ENCODE measurements at regions not wholly inside any gene's neighbourhood (a gene's known extent, or its start where the extent isn't known, plus 50 kb on each side); places are given as distances from the start of the nearest gene placed in this dataset.

DNA sequence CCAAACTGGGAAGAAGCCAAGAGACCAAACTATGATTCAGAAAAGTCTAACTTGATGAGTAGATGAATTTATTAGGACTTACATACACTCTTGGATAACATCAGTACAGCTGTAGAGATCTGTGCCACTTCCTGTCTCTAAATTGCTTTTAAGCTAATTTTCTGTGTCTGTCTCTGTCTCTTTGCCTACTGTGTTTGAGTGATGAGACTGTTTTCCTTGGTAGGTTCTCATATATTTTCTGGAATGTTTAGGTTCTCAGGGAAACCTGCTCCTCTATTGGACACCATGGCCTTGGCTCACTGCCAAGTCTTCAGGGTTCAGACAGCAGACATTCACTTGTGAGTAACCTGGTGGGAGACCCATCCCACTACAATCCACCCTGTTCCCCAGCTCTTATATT lies 103.5 kb upstream of the KIF2B start:
- H3K27me3 Mint-ChIP-seq (ENCODE audit: unreplicated experiment): no peaks in the 10 kb centered on the region
- H3K4me1 Mint-ChIP-seq (ENCODE audit: unreplicated experiment): peaks cover 9% of the 10 kb centered on the region
- DNase-seq (ENCODE audit: extremely low spot score, unreplicated experiment): no peak
- no peak overlapping the region for H3K27ac Mint-ChIP-seq (ENCODE audit: unreplicated experiment)
- peaks cover 4% of the 10 kb centered on the region for H3K9me3 Mint-ChIP-seq (ENCODE audit: unreplicated experiment)
- no peaks in the 10 kb centered on the region for H3K36me3 Mint-ChIP-seq (ENCODE audit: unreplicated experiment)
- no peak overlapping the region for H3K4me3 Mint-ChIP-seq (ENCODE audit: unreplicated experiment)
- TF ChIP-seq, protein P1, sequence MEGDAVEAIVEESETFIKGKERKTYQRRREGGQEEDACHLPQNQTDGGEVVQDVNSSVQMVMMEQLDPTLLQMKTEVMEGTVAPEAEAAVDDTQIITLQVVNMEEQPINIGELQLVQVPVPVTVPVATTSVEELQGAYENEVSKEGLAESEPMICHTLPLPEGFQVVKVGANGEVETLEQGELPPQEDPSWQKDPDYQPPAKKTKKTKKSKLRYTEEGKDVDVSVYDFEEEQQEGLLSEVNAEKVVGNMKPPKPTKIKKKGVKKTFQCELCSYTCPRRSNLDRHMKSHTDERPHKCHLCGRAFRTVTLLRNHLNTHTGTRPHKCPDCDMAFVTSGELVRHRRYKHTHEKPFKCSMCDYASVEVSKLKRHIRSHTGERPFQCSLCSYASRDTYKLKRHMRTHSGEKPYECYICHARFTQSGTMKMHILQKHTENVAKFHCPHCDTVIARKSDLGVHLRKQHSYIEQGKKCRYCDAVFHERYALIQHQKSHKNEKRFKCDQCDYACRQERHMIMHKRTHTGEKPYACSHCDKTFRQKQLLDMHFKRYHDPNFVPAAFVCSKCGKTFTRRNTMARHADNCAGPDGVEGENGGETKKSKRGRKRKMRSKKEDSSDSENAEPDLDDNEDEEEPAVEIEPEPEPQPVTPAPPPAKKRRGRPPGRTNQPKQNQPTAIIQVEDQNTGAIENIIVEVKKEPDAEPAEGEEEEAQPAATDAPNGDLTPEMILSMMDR (IDR thresholded peaks at IDR 0.05): no peak

DNA sequence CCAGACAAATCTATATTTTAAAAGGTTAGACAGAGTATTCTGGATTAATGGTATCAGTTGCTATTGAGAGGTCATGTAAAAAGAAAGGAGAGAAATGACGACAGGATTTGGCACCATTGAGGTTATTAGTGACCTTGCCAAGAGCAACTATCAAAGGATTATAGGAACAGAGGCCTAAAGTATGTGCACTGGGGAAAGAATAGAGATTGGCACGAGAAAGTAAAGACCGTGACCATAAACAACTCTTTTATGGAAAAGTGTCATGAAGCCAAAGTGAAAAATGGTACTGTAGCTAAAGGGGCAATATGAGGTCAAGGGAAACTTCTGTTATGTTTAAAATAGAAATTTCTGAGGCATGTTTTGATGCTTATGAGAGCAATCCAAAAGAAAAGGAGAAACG lies 115.2 kb upstream of the KIF2B start:
- TF ChIP-seq, protein P1 (IDR thresholded peaks at IDR 0.05): no peak
- no peak overlapping the region for H3K27ac Mint-ChIP-seq (ENCODE audit: unreplicated experiment)
- DNase-seq (ENCODE audit: extremely low spot score, unreplicated experiment): no peak
- H3K36me3 Mint-ChIP-seq (ENCODE audit: unreplicated experiment): no peaks in the 10 kb centered on the region
- H3K27me3 Mint-ChIP-seq (ENCODE audit: unreplicated experiment): peaks cover 6% of the 10 kb centered on the region
- no peak overlapping the region for H3K4me3 Mint-ChIP-seq (ENCODE audit: unreplicated experiment)
- H3K9me3 Mint-ChIP-seq (ENCODE audit: unreplicated experiment): peaks cover 3% of the 10 kb centered on the region
- H3K4me1 Mint-ChIP-seq (ENCODE audit: unreplicated experiment): no peaks in the 10 kb centered on the region

DNA sequence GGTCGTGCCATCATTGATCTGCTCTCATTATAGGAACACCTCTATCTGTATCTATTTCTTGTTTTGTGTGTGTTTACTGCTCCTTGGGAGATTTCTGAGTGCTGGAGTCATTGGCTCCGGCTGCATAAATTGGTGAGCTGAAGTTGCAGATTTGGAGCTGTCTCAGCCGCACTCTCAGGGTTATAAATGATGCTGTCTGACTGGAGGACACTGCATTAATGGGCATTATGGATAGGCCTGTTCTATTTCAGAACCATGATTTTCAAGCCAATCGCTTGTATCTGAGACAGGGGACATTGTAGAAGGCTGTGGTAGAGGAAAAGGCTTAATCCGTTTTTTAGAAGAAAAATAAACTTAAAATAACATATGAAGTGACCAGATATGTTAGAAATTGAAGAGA lies 126.4 kb upstream of the KIF2B start:
- H3K27me3 Mint-ChIP-seq (ENCODE audit: unreplicated experiment): peaks cover 9% of the 10 kb centered on the region
- DNase-seq (ENCODE audit: extremely low spot score, unreplicated experiment): no peak
- no peak overlapping the region for H3K4me3 Mint-ChIP-seq (ENCODE audit: unreplicated experiment)
- no peaks in the 10 kb centered on the region for H3K9me3 Mint-ChIP-seq (ENCODE audit: unreplicated experiment)
- TF ChIP-seq, protein P1 (IDR thresholded peaks at IDR 0.05): no peak
- H3K27ac Mint-ChIP-seq (ENCODE audit: unreplicated experiment): no peak overlapping the region
- H3K4me1 Mint-ChIP-seq (ENCODE audit: unreplicated experiment): no peaks in the 10 kb centered on the region
- no peaks in the 10 kb centered on the region for H3K36me3 Mint-ChIP-seq (ENCODE audit: unreplicated experiment)

DNA sequence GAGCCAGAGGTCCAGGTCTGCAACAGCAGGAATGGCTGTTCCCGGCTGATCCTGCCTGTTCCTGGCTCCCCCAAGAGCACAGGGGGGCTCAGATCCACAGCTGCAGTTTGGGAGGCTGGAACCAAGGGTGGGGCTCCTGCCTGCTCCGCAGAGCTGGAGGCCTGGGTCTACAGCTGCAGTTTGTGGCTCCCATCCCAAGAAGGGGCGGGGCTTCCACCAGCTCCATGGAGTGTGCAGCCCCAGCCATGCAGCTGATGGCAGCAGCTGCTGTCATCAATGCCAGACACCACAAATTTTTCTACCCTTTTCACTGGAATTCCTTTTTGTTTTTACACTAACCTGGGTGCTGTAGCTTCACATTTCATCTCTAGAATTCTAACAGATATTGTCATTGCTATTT lies 135.4 kb upstream of the KIF2B start:
- no peaks in the 10 kb centered on the region for H3K4me1 Mint-ChIP-seq (ENCODE audit: unreplicated experiment)
- H3K4me3 Mint-ChIP-seq (ENCODE audit: unreplicated experiment): no peak overlapping the region
- H3K9me3 Mint-ChIP-seq (ENCODE audit: unreplicated experiment): peaks cover 6% of the 10 kb centered on the region
- H3K27me3 Mint-ChIP-seq (ENCODE audit: unreplicated experiment): peaks cover 9% of the 10 kb centered on the region
- TF ChIP-seq, protein P1 (IDR thresholded peaks at IDR 0.05): no peak
- no peak for DNase-seq (ENCODE audit: extremely low spot score, unreplicated experiment)
- no peak overlapping the region for H3K27ac Mint-ChIP-seq (ENCODE audit: unreplicated experiment)
- H3K36me3 Mint-ChIP-seq (ENCODE audit: unreplicated experiment): no peaks in the 10 kb centered on the region

DNA sequence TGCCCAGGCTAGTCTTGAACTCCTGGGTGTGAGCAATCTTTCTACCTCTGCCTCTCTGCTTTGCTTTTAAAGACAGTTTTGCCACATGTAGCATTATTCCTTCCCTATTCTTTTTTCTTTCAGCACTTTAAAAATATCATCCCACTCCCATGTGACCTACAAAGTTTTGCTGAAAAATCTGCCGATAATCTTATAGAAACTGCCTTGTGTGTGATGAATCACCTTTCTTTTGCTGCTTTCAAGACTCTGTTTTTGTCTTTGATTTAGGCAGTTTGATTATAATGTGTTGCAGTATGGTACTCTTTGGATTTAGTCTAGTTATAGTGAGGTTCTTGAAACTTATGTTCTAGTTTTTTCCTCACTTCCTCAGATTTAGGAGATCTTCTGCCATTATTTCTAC lies 142.0 kb upstream of the KIF2B start:
- peaks cover 10% of the 10 kb centered on the region for H3K27me3 Mint-ChIP-seq (ENCODE audit: unreplicated experiment)
- no peak overlapping the region for H3K4me3 Mint-ChIP-seq (ENCODE audit: unreplicated experiment)
- peaks cover 11% of the 10 kb centered on the region for H3K9me3 Mint-ChIP-seq (ENCODE audit: unreplicated experiment)
- DNase-seq (ENCODE audit: extremely low spot score, unreplicated experiment): no peak
- no peak overlapping the region for H3K27ac Mint-ChIP-seq (ENCODE audit: unreplicated experiment)
- no peaks in the 10 kb centered on the region for H3K36me3 Mint-ChIP-seq (ENCODE audit: unreplicated experiment)
- TF ChIP-seq, protein P1 (IDR thresholded peaks at IDR 0.05): no peak
- H3K4me1 Mint-ChIP-seq (ENCODE audit: unreplicated experiment): no peaks in the 10 kb centered on the region

Measured in osteocyte (in vitro differentiated cells).